GM21447 (cell line): ENCODE measurements at regions not wholly inside any gene's neighbourhood (a gene's known extent, or its start where the extent isn't known, plus 50 kb on each side); places are given as distances from the start of the nearest gene placed in this dataset.
A peak's percentile ranks its signal among the peaks of the same experiment; 100 is the strongest.

Source experiments
- ATAC-seq: cut with Tn5 transposase; IDR thresholded peaks from one replicate; pipeline ENCODE4 v1.9.1; 2021; ENCODE audit not compliant: unreplicated experiment

GRCh38 chr9:4435197-4435596, 55.1 kb upstream of the SLC1A1 start:
- no peak for ATAC-seq

- ATAC-seq = no peak
These were observed 56.9 kb upstream of the SLC1A1 start for GRCh38 chr9:4433379-4433778.

- no peak for ATAC-seq
These were observed 59.6 kb upstream of the SLC1A1 start for GRCh38 chr9:4430432-4431261.

GRCh38 chr9:4425319-4426045, 64.8 kb upstream of the SLC1A1 start:
- ATAC-seq = no peak

- ATAC-seq = no peak
These were observed 65.4 kb upstream of the SLC1A1 start for GRCh38 chr9:4424891-4425290.

GRCh38 chr9:4424038-4424437, 66.2 kb upstream of the SLC1A1 start:
- no peak for ATAC-seq

GRCh38 chr9:4423207-4423610, 67.1 kb upstream of the SLC1A1 start:
- ATAC-seq = no peak

GRCh38 chr9:4422495-4422894, 67.8 kb upstream of the SLC1A1 start:
- ATAC-seq = peak; percentile 72

- ATAC-seq = no peak
These were observed 68.4 kb upstream of the SLC1A1 start for GRCh38 chr9:4421847-4422246.

DNA sequence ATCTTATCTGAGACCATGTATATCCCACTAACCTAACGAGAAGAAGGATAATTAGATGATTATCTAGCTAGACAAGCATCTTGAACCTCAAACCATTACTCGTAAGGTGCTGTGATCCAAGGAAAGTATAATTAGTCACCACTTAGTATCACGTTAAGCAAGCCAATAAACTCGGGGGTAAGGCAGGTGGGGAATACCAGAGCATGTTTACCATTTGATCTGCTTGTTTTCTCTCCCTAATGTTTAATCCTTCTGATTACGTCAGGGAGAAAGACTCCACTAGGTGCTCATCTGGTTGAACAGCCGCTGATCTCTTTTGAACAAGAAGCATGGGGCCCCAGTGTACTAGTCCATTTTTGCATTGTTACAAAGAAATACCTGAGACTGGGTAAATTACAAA, 69.9 kb upstream of the SLC1A1 start:
- ATAC-seq = no peak

- no peak for ATAC-seq
These were observed 72.5 kb upstream of the SLC1A1 start for GRCh38 chr9:4417578-4418325.

DNA sequence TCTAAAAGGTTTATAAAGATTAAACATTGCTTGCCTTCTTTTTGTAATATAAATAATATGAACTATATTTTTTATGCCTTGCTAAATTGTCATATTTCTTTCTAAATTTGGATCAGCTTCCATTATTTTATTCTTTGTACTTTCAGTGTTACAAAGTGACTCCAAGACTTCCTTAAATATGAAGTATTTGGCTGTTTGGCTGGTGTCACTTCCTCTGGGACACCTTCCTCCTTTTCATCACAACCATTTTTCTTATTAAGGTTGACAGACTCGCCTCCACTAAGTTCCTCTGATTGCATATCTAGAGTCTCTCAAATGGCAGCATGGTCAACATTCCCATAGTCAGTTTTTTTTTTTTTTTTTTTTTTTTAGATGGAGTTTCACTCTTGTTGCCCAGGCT, 73.8 kb upstream of the SLC1A1 start:
- ATAC-seq = no peak

GRCh38 chr9:4415281-4415680, 75.0 kb upstream of the SLC1A1 start:
- ATAC-seq = no peak

- ATAC-seq = no peak
These were observed 76.4 kb upstream of the SLC1A1 start for GRCh38 chr9:4413856-4414255.

DNA sequence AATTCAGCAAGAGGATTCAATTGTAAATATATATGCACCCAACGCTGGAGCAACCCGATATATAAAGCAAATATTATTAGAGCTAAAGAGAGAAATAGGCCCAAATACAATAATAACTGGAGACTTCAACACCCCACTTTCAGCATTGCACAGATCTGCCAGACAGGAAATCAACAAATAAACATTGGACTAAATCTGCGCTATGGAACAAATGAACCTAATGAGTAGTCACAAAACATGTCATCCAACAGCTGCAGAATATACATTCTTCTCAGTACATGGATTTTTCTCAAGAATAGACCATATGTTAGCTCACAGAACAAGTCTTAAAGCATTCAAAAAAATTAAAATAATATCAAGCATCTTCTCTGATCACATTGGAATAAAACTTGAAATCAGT, 86.1 kb upstream of the SLC1A1 start:
- ATAC-seq = no peak

DNA sequence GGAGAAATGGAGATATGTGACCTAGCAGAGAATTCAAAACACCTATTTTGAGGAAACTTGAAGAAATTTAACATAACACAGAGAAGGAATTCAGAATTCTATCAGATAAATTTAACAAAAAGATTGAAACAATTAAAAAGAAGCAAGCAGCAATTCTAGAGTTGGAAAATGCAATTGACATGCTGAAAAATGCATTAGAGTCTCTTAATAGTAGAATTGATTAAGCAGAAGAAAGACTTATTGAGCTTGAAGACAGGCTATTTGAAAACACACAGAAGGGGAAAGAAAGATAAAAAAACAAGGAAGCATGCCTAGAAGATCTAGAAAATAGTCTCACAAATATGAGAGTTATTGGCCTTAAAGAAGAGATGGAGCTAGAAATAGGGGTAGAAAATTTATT, 87.8 kb upstream of the SLC1A1 start:
- ATAC-seq = no peak

DNA sequence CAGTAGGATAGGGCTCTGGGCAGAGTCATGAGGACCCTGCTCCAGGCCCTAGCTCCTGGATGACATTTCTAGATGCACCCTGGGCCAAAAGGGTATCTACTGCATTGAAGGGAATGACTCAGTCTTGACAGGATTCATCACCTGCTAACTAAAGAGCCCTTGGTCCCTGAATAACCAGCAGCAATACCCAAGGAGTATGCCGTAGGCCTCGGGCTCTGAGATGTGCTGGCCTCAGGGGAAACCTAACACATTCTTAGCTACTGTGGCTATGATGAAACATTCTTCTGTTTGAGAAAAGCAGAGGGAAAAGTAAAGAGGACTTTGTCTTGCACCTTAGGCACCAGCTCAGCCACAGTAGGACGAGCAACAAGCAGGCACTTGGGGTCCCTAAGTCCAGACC, 89.5 kb upstream of the SLC1A1 start:
- ATAC-seq = no peak

DNA sequence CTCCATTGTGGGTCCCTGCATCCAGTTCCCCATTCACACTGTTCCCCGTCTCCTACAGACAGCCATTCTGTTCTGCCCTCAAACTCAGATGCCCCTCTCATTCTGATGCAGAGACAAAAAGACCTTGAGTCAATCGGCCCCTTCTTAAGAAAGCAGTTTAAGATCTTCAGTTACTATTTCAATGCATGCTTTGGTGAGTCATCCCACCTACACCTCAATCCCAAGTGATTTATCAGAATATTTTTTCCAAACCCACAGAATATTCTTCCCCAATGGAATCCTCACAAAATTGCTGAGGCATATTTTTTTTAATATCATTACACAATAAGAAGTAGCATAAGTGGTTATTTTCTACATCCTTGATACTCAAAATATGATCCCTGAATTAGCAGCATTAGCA, 92.4 kb upstream of the SLC1A1 start:
- no peak for ATAC-seq

GRCh38 chr9:4393806-4394523, 94.1 kb upstream of the GLIS3 start:
- ATAC-seq = no peak

- no peak for ATAC-seq
These were observed 89.9 kb upstream of the GLIS3 start for GRCh38 chr9:4389755-4390154.

DNA sequence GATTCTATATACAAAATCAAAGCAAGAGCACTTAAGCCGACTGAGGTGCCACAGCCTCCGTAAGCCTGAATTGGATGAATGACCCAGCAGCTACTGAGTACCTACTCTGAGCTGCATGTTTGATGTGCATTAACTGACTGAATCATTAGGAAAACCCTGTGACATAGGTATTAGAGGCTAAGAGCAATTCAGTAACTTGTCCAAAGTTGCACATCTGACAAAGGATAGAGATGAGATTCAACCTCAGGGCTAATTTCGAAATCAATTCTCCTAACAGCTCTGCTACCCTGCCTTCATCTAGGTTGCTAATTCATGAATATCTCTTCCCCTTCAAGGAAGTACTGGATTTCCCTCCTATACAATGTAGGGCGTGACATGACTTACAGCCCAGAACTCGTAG, 89.1 kb upstream of the GLIS3 start:
- no peak for ATAC-seq
